Mesenchymal stem cell (in vitro differentiated cells and primary cell): ENCODE measurements at regions not wholly inside any gene's neighbourhood (a gene's known extent, or its start where the extent isn't known, plus 50 kb on each side); places are given as distances from the start of the nearest gene placed in this dataset.

ENCODE experiments used
- DNase-seq: peaks from one replicate; pipeline ENCODE4 v3.0.0-alpha.2; 2013
- H2AFZ ChIP-seq: one replicate; pipeline ENCODE4 v1.6.1; 2013; ENCODE audit warnings: low read depth, mild to moderate bottlenecking, control low read depth, inconsistent platforms, low read length, moderate library complexity
- H2AK5ac ChIP-seq: 2 replicates; pipeline ENCODE4 v1.6.1; 2013; ENCODE audit warnings: low read length, moderate library complexity, mild to moderate bottlenecking, inconsistent platforms; ENCODE audit not compliant: severe bottlenecking
- H2BK120ac ChIP-seq: one replicate; pipeline ENCODE4 v1.6.1; 2013; ENCODE audit warnings: low read depth, mild to moderate bottlenecking, inconsistent platforms, low read length, moderate library complexity
- H2BK12ac ChIP-seq, 2 experiments: one replicate each; pipeline ENCODE4 v1.6.1; 2013; ENCODE audit warnings: inconsistent platforms in 2 of 2, low read length in 2 of 2, mild to moderate bottlenecking in 2 of 2, moderate library complexity in 2 of 2, control low read depth in 1 of 2
- H2BK15ac ChIP-seq: one replicate; pipeline ENCODE4 v1.6.1; 2013; ENCODE audit warnings: mild to moderate bottlenecking, low read depth, inconsistent platforms; ENCODE audit not compliant: poor library complexity, severe bottlenecking
- H2BK5ac ChIP-seq: 2 replicates; pipeline ENCODE4 v1.6.1; 2013; ENCODE audit warnings: low read depth, mild to moderate bottlenecking, low read length, control low read depth, inconsistent platforms; ENCODE audit not compliant: poor library complexity, severe bottlenecking
- H3K14ac ChIP-seq, 2 experiments: one replicate each; pipeline ENCODE4 v1.6.1; 2013; ENCODE audit warnings: inconsistent platforms in 2 of 2, low read length in 2 of 2, control low read depth in 1 of 2, mild to moderate bottlenecking in 1 of 2, moderate library complexity in 1 of 2
- H3K18ac ChIP-seq, 2 experiments: one replicate each; pipeline ENCODE4 v1.6.1; 2013; ENCODE audit warnings: inconsistent platforms in 2 of 2, low read length in 2 of 2, control low read depth in 1 of 2, low read depth in 1 of 2, mild to moderate bottlenecking in 1 of 2
- H3K23ac ChIP-seq, 2 experiments: one replicate each; pipeline ENCODE4 v1.6.1; 2013; ENCODE audit warnings: inconsistent platforms in 2 of 2, low read length in 2 of 2, mild to moderate bottlenecking in 2 of 2, moderate library complexity in 2 of 2, control low read depth in 1 of 2
- H3K27ac ChIP-seq: 2 replicates; pipeline ENCODE4 v1.5.1; 2013; ENCODE audit warnings: mild to moderate bottlenecking, moderate library complexity, low read length, control low read depth, inconsistent platforms; ENCODE audit not compliant: poor library complexity, severe bottlenecking
- H3K27me3 ChIP-seq, 2 experiments: 2 replicates each; pipeline versions ENCODE4 v1.6.1 to v1.7.0; 2013; ENCODE audit warnings: low read length in 2 of 2, mild to moderate bottlenecking in 2 of 2, moderate library complexity in 2 of 2, control low read depth in 1 of 2, inconsistent platforms in 1 of 2; ENCODE audit not compliant: control insufficient read depth in 1 of 2, insufficient read depth in 1 of 2
- H3K36me3 ChIP-seq, 2 experiments: 2 replicates each; pipeline versions ENCODE4 v1.6.1 to v1.7.0; 2013; ENCODE audit warnings: low read length in 2 of 2, control low read depth in 1 of 2, inconsistent platforms in 1 of 2, low read depth in 1 of 2, mild to moderate bottlenecking in 1 of 2; ENCODE audit not compliant: insufficient read depth in 2 of 2, control insufficient read depth in 1 of 2
- H3K4ac ChIP-seq, 2 experiments: one replicate each; pipeline ENCODE4 v1.6.1; 2013; ENCODE audit warnings: inconsistent platforms in 2 of 2, low read length in 2 of 2, mild to moderate bottlenecking in 2 of 2, moderate library complexity in 2 of 2, control low read depth in 1 of 2, low read depth in 1 of 2
- H3K4me1 ChIP-seq: 2 replicates; pipeline ENCODE4 v1.6.1; 2013; ENCODE audit warnings: low read depth, low read length, control low read depth; ENCODE audit not compliant: control insufficient read depth, insufficient read depth
- H3K4me2 ChIP-seq: 2 replicates; pipeline ENCODE4 v1.6.1; 2013; ENCODE audit warnings: low read length, mild to moderate bottlenecking, inconsistent platforms; ENCODE audit not compliant: poor library complexity, severe bottlenecking
- H3K4me3 ChIP-seq, 2 experiments: 2 replicates each; pipeline versions ENCODE4 v1.5.1 to v1.7.0; 2013; ENCODE audit warnings: low read length in 2 of 2, mild to moderate bottlenecking in 2 of 2, control low read depth in 1 of 2, low read depth in 1 of 2; ENCODE audit not compliant: insufficient read depth in 1 of 2
- H3K79me1 ChIP-seq: replicated peaks from 2 replicates; pipeline ENCODE4 v1.6.1; 2013; ENCODE audit warnings: mild to moderate bottlenecking, control low read depth, low read length, inconsistent platforms; ENCODE audit not compliant: poor library complexity, severe bottlenecking
- H3K9ac ChIP-seq: 2 replicates; pipeline ENCODE4 v1.7.0; 2013; ENCODE audit warnings: mild to moderate bottlenecking, low read length, moderate library complexity
- H3K9me3 ChIP-seq: 2 replicates; pipeline ENCODE4 v1.7.0; 2013; ENCODE audit warnings: mild to moderate bottlenecking, low read length; ENCODE audit not compliant: control insufficient read depth
- H4K8ac ChIP-seq: one replicate; pipeline ENCODE4 v1.6.1; 2013; ENCODE audit warnings: inconsistent platforms, mild to moderate bottlenecking, low read length, moderate library complexity
- H4K91ac ChIP-seq: one replicate; pipeline ENCODE4 v1.6.1; 2013; ENCODE audit warnings: mild to moderate bottlenecking, low read length, inconsistent platforms
- WGBS: methylation state at CpG from one replicate; pipeline ENCODE4 v1.1.7; 2013; ENCODE audit warnings: mixed read lengths; 5-methylcytosine and 5-hydroxymethylcytosine counted together

DNA sequence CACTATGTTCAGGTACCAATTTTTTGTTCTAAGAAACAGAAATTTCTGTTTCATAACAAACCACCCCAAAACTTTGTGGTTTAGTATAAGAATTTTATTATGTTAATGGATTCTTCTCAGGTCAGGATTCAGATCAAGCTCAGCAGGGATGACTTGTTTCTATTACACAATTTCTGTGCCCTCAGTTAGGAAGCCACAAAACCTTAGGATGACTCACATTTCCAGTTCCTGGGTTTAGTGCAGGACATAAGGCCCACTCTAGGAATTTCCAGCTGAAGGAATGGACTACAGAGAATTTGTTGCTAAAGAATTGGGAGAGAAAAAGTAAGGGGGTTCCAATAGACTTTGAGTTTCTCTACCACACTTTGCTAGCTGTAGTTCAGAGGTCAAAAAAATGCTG is 629.3 kb downstream of the ANXA1 start:
- Histone ChIP-seq H3K27me3 (no peaks in the 10 kb centered on the region), H3K18ac (peak overlapping the region in 1 of 2 experiments; percentile 94), H3K79me1 (no peaks in the 10 kb centered on the region), H3K4me1 (no peaks in the 10 kb centered on the region), H2BK15ac (no peak overlapping the region), H3K23ac (no peak overlapping the region), H3K4me3 (no peak overlapping the region), H3K14ac (no peak overlapping the region), H3K9ac (no peak overlapping the region), H3K4me2 (no peak overlapping the region), H2BK5ac (no peak overlapping the region), H2AFZ (no peak overlapping the region), H3K36me3 (no peaks in the 10 kb centered on the region), H3K27ac (peak overlapping the region; percentile 29), H3K4ac (peak overlapping the region in 1 of 2 experiments; percentile 79), H2BK120ac (peak overlapping the region; percentile 61), H4K91ac (no peak overlapping the region), H2AK5ac (no peak overlapping the region), H2BK12ac (no peak overlapping the region), H4K8ac (peak overlapping the region; percentile 64), H3K9me3 (no peaks in the 10 kb centered on the region)
- DNase-seq: peak; percentile 93

DNA sequence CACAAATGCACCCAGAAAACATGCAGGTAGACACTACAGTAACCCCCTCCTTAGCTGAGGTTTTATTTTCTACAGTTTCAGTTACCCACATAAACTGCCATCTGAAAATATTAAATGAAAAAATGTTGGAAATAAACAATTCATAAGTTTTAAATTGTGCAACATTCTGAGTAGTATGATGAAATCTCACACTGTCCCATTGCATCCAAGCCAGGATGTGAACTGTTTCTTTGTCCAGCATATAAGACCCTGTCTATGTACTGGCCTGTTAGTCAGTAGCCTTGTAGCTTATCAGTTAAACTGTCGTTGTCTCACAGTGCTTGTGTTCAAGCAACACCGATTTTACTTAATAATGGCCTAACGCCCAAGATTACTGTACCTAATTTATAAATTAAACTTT is 630.5 kb downstream of the ANXA1 start:
- Histone ChIP-seq H3K4me3 (no peak overlapping the region), H3K4ac (no peak overlapping the region), H2AFZ (no peak overlapping the region), H2AK5ac (no peak overlapping the region), H3K4me1 (no peaks in the 10 kb centered on the region), H2BK12ac (no peak overlapping the region), H2BK15ac (no peak overlapping the region), H3K4me2 (no peak overlapping the region), H4K91ac (no peak overlapping the region), H3K9ac (no peak overlapping the region), H3K9me3 (no peaks in the 10 kb centered on the region), H3K27ac (no peak overlapping the region), H3K36me3 (no peaks in the 10 kb centered on the region), H3K18ac (no peak overlapping the region), H3K23ac (no peak overlapping the region), H3K79me1 (no peaks in the 10 kb centered on the region), H2BK120ac (no peak overlapping the region), H3K14ac (no peak overlapping the region), H2BK5ac (no peak overlapping the region), H3K27me3 (no peaks in the 10 kb centered on the region), H4K8ac (no peak overlapping the region)
- 0% methylated on average over 1 of the region's 3 CpGs for WGBS
- peak; percentile 61 for DNase-seq

DNA sequence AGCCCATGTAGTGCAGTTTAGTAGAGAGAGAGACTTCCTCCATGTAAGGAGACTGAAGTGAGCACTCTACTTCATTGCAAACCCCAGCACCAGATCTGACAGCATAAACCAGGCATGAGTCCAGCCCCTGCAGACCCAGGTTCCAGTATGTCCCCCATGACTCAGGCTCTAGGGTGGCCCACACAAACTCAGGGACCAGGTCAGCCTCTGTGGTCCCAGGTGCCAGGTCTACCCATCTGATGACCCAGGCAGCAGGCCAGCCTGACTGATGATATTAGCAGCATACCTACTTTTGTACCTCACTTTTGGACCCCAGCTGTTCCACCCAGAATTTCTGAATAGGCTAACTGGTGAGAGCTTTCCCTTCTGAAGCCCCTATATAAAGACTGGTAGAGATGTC is 647.8 kb downstream of the ANXA1 start:
- no peak overlapping the region for H3K4ac ChIP-seq
- no peak overlapping the region for H3K4me2 ChIP-seq
- H3K18ac ChIP-seq: no peak overlapping the region
- no peak overlapping the region for H2BK15ac ChIP-seq
- H2AK5ac ChIP-seq: no peak overlapping the region
- no peaks in the 10 kb centered on the region for H3K27me3 ChIP-seq
- H4K8ac ChIP-seq: peak overlapping the region; percentile 41
- H3K4me3 ChIP-seq: no peak overlapping the region
- no peak overlapping the region for H3K14ac ChIP-seq
- no peak overlapping the region for H2BK12ac ChIP-seq
- no peak for DNase-seq
- H2BK5ac ChIP-seq: no peak overlapping the region
- H3K23ac ChIP-seq: no peak overlapping the region
- no peak overlapping the region for H3K9ac ChIP-seq
- no peaks in the 10 kb centered on the region for H3K36me3 ChIP-seq
- no peak overlapping the region for H2AFZ ChIP-seq
- no peaks in the 10 kb centered on the region for H3K9me3 ChIP-seq
- no peaks in the 10 kb centered on the region for H3K79me1 ChIP-seq
- no peak overlapping the region for H3K27ac ChIP-seq
- no peaks in the 10 kb centered on the region for H3K4me1 ChIP-seq
- peak overlapping the region; percentile 75 for H4K91ac ChIP-seq
- H2BK120ac ChIP-seq: no peak overlapping the region

DNA sequence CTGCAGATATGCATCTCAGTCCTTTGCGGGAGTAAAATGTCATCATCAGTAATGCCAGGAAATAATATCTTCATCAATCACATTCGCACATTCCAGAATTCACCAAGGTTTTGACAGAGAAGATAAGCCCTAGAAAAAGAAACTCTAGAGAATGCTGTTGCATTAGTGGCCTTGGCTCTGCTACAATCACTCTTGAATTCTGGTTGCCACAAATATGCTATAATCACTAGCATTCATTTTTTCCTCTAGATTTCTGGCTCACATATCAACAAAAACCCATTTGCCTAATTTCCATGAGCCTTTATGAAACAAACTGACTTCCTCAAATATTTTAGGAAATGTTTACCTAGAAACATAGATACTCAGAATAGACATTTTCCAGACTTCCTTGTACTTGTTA is 653.4 kb downstream of the ANXA1 start:
- 42% methylated on average over 2 of the region's 2 CpGs for WGBS

More for the DNA sequence above, 653.4 kb downstream of the ANXA1 start:
- Histone ChIP-seq H2AK5ac (no peak overlapping the region), H4K91ac (no peak overlapping the region), H3K23ac (no peak overlapping the region), H3K4me2 (no peak overlapping the region), H3K9me3 (no peaks in the 10 kb centered on the region), H3K27me3 (no peaks in the 10 kb centered on the region), H3K4me3 (no peak overlapping the region), H3K36me3 (no peaks in the 10 kb centered on the region), H3K4ac (no peak overlapping the region), H3K79me1 (no peaks in the 10 kb centered on the region), H3K4me1 (no peaks in the 10 kb centered on the region), H3K18ac (no peak overlapping the region), H4K8ac (no peak overlapping the region), H2BK12ac (no peak overlapping the region), H3K14ac (no peak overlapping the region), H2AFZ (no peak overlapping the region), H3K27ac (no peak overlapping the region), H2BK15ac (no peak overlapping the region), H2BK120ac (no peak overlapping the region), H3K9ac (no peak overlapping the region), H2BK5ac (no peak overlapping the region)
- peak; percentile 48 for DNase-seq
